ENCODE measurements at regions not wholly inside any gene's neighbourhood (a gene's known extent, or its start where the extent isn't known, plus 50 kb on each side); places are given as distances from the start of the nearest gene placed in this dataset.
"Not testable (repeated sequence)": the region's sequence is repeated elsewhere in the genome, so short reads cannot be mapped to it uniquely, and the experiment has no call there.

DNA sequence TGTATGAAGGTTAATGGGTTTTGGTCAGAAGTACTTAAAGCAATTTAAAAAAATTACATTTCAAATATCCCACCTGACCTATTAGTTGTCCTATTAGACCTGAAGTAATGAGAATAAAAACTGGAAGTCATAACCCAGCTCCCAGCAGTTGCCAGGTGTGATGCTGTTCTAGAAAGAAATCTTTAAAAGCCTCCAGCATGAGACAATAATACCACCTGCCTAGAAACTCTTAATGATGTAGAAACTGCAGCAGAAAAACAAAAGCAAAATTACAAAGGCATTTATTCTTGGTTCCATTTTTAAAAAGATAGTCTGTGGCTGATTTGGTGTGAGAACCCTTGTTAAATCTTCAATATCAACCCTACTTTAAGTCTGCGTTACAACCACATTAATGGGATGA, 1137.7 kb upstream of the TENM3 start:
- no peak for DNase-seq (ENCODE audit: low spot score)

DNA sequence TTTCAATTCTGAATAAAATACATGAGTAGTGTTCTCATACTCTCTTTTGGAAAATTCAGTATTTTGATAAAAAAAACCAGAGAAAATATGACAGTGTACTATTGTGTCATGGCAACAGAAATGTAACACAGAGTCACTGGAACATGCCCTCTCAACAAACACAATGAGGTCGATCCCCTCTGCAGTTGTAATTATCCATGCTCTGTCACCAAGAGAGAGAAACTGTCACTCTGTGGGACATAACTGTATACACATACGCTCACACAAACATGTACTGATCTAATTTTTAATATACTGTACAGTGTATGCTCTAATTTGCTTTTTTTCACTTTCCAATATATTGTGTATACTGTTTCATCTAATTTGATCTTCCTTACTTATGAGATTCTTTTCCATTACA, 1136.8 kb upstream of the TENM3 start:
- no peak for DNase-seq (ENCODE audit: low spot score)

DNA sequence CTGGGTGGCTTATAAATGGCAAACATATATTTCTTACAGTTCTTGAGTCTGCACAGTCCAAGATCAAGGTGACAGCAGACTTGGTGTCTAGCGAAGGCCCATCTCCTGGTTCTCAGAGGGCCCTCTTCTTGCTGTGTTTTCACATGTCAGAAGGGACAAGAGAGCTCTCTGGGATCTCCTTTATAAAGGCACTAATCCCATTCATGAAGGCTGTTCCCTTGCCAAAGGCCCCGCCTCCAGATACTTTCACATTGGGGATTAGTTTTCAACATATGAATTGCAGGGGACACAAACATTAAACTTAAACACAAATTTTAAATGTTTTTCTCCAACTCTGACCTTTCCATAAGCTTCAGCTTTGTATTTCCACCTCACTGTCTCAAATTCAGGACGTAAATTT, 1135.0 kb upstream of the TENM3 start:
- DNase-seq (ENCODE audit: low spot score), result no peak

DNA sequence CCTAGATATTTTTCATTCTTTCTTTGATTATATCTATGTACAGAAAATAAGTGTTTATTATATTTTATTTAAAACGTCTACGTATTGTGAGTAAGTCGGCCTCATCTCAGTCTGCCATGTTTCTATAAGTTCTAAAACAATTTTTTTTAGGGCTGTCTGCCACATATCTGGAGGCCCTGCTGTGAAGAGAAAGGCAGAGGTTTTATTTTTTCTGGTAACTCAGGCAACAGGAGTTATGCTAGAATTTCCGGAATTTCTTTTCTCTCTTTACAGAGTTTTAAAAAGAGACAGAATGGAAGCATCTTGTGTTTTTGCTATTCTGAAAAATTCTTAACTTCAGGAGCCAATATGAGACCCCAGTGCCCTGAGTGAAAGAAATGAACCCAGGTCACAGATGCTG, 1124.0 kb upstream of the TENM3 start:
- no peak for DNase-seq (ENCODE audit: low spot score)

DNA sequence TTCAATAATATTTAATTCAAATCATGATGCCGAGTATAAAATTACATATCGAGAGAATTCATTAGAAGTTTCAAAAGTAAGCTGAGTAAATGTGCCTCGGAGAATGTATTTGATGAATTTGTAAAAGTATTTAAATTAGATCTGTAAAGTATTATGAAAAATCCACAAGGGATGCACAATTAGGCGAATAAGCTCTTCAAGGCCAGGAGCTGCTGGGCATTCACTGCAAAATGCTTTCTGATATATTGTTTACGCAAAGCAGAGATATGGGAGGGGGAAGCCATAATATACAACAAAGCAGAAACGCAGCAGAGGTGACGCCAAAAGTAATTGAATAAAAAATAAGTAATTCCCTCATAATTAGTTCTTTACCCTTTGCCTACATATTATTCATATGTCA, 1121.5 kb upstream of the TENM3 start:
- no peak for DNase-seq (ENCODE audit: low spot score)

DNA sequence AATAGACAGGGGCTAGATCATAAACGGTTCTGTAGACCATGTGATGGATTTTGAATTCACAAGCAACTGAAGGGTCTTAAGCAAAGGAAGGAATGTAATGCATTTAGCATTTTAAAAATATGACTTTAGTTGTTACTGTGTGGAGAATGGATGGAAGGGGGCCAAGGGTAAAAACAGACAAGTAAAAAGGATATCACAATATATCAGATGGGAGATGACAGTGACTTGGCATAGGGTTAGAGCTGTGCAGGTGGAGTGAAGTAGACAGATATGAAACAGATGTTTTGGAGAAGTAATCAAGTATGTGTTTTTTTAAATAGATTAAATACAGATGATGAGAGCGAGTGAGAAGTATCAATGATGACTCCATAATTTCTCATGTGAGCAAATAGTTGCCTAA, 1116.0 kb upstream of the TENM3 start:
- DNase-seq (ENCODE audit: low spot score), result no peak

DNA sequence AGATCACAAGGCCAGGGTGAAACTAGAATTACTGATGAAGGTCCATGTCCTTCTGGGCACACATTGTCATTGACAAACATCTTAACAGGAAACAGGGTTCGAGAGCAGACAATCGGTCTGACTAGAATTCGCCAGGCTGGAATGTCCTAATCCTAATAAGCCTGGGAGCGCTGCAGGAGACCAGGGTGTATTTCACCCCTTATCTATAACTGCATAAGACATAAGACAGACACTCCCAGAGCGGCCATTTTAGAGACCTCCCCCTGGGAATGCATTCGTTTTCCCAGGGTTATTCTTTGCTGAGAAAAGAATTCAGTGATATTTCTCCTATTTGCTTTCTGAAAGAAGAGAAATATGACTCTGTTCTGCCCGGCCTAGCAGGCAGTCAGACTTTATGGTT, 1112.9 kb upstream of the TENM3 start:
- DNase-seq (ENCODE audit: low spot score), result not testable (repeated sequence)

DNA sequence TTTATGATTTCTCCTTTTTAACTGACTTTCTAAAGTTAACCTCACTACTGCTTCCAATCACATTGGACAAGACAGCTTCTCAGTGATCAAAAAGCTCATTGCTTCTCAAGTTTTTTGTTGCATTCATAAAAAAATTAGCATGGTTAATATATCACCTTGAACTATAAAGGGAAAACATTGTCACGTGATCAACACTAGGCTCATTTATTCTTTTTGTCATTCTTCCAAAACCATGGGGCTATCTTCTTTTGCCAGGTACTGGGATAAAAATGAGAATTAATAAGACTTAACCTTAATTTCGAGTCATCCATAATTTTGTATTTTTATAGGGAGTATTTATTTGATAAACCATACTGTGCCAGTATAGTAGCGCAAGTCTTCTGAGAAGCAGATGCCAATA, 1105.9 kb upstream of the TENM3 start:
- DNase-seq (ENCODE audit: low spot score), result no peak

DNA sequence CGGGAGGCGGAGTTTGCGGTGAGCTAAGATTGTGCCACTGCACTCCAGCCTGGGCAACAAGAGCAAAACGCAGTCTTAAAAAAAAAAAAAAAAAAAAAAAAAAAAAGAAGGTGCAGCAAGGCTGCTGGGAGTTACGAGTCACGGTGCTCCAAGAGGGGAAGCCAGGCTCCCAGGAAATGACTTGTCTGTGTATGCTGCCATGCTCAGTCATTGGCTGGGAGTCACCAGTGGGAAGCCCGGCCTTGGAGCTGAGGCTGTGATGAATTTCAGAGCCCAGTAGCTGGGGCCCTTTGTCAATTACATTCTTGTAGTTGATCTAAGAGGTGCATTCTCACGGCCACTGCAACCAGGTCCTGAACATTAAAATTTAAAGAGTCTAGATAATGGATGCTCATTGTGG, 1105.1 kb upstream of the TENM3 start:
- DNase-seq (ENCODE audit: low spot score), result peak; percentile 36

DNA sequence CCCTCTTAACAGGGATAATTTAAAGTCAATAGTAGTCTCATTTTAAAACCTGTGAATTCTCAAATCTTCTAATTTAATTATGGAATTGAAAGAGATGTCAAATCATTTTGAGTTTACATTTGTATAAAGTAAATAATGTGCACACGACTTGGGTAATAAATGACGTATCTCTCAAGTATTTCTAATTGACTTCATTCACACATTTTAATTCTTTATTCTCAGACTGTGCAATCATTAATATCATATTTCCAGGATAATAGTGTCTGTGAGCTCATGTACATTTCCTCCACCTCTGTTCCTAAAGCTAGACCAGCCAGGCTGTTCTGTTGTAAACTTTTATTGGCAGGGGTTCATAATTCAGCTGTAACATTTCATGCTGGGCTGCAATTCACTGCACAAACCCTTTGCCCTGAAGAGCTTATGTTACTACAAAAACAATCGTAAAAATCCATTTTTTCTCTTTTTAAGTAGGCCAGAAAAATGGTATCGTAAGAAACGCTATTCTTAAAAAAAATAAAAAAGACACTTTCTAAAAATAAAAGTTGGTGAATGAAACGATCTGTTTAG, 1103.1 kb upstream of the TENM3 start:
- no peak for DNase-seq (ENCODE audit: low spot score)

DNA sequence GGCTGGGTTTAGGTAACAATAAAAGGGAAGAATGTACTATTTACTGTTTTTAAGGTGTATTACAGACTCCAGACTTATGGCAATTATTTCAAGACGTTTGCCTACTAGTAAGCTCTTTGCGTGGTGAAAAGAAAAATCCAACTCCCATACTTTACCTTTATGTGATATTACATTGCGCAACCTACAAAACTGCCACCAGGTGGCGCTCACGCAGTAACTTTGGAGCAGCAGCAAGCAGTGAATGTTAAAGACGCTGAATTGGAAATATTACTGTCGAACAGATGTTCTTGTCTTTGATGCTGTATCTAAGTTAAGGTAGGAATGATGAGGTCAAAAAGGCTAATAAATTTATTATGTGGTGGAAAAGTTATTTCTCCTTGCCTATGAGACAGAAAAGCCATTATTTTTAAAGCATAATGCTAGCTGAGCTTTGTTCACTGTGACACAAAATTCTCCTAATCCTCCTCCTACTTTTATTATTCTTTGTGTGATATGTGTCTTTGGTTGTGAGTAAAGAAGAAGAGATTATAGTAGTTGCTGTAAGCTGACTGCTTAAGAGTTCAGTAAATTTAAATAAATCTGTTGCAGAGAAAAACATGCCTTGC, 1099.8 kb upstream of the TENM3 start:
- peak; percentile 62 for DNase-seq (ENCODE audit: low spot score)

DNA sequence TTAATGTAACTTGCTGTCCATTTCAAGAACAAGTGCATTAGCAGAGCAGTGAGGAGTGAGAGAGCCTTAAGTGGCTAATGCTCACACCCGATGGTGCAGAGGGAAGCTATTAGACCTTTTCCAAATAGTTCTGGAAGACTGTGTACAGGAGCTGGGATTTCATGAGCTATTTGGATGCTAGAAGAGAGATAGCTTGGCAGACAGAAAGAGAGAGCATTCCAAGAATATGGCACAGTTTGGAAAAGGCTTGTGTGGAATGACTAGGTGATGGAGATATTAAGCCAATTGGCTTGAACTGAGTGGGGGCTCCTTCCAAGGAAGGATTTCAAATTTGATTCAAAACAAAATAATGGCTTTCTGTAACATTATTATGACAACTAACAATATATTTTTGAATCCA, 1097.2 kb upstream of the TENM3 start:
- no peak for DNase-seq (ENCODE audit: low spot score)

DNA sequence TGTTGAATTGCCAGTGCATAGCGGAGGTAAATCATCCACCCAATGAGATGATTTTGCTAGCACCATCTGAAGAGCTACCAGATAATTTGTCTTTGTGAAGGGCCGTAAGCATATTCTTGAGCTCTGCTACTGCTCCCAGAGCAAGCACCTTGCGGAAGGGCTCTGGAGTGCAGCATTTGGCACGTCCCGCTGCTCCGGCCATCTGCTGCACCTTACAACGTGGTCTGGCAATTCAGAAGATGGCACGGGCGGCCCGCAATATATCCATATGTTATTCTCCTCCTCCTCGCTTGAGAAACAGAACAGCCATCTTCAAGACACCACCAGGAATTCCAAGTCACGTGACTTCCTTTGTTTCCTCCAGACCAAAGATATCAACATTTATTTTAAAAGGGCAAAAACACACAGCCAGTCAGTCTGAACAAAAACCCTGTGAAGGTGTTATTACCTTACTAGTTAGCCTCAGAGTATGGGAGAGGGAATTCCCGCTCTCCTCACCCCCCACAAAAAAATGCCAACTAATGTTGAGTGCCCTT, 1095.7 kb upstream of the TENM3 start:
- DNase-seq (ENCODE audit: low spot score), result no peak

DNA sequence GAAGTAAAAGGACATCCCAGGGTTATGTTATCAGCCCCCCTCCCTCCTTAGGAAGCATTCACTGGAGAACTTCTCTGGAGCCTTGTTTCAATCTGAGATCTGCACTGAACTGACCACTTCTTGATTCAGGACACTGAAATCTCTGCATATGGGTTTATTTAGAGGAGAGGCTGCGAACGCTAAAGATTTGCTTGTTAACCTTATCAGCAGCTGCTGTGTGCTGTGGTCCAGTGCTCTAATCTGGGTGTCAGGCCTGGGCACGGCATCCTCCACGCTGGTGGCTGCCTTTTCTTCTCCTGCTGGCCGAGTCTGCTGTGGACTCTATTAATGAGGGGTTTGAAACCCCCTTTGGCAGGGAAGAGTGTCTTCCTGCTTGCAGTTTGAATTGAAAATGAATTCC, 1094.7 kb upstream of the TENM3 start:
- no peak for DNase-seq (ENCODE audit: low spot score)

DNA sequence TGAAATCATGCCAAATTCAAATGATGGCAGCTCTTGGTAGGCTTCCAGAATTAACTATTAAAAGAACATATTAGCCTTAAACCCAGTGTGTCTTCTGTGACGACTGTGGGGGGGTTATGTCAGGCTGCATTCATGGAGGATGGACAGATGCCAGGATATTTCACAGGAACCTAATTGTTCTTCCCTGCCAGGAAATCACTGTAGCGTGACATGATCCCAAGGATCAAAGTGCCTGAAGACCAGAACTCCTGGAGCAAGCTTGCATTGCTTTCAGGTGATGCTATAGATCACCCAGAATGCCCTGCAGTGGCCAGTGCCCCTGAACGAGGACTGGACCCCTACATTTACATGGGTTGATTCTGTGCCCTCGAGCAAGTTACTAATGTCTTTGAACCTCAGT, 1093.0 kb upstream of the TENM3 start:
- DNase-seq (ENCODE audit: low spot score), result no peak

DNA sequence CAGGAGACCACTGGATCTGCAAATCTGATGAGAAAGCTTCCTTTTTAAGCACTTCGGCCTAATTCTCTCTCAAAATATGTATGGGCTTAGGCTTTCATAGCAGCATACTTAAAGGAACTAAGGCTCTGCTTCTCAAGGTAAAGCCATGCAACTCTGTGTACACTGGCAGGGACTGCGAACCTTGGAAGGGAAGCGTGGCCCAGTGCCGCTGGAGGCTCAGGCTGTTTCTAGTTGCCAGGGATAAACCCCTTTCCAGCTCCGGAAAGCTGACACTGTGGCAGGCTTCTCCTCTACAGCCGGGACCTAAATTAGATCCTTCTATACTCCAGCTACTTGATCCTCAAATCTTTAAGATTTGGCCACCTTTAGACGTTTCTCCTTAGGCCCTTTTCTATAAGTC, 1091.3 kb upstream of the TENM3 start:
- no peak for DNase-seq (ENCODE audit: low spot score)

DNA sequence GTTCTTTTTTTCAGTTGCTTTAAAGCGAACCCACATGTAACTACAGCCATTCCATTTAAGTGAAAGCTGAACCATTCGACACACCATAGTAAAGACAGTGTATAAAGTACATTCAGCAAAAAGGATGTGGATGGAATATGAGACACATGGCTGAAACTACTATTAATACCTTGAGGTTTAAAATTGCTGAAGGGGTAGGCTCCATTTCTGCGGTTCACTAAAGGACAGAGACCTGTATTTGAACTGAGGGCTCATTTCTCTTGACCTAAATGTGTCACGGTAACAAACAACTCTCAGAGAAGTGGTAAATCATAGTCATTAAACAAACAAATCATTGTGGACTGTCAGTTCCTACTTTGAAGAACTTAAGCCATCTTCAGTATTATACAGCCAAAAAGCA, 1085.6 kb upstream of the TENM3 start:
- no peak for DNase-seq (ENCODE audit: low spot score)

DNA sequence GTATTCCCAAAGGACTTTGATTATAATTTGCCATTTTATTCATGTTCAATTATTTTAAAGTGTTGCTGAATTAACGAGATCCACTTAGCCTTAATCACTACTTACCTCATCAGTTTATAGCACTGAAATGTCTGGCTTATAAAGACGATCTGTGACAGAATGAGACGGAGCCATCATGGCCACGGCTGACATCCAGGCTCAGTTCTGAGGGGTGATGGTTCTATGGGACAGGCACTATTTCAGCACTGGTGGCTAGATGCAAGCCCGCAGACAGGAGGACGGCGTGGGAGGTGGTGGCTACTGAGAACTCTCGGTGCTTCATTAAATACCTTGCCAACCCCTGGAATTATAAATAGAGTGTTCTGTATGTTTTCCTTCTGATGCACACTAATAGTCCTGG, 1084.2 kb upstream of the TENM3 start:
- DNase-seq (ENCODE audit: low spot score), result no peak

DNA sequence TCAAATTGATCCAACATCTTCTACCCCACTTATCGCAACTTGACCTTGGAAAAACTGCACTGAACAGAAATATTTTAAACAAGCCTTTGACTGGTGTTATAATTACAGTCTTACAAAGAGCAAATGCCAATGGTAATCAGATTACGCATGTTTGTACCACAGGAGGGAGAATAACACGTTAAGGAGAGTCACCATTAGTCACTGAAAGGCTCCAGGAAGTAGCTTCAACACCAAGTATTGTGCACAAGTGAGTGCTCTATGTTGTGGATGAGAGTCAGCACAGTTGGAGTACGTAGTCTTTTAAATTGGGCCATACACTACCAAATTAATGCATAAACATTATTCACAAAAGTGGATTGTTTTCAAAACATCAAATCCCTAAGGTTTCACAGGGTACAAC, 1081.5 kb upstream of the TENM3 start:
- DNase-seq (ENCODE audit: low spot score), result no peak

DNA sequence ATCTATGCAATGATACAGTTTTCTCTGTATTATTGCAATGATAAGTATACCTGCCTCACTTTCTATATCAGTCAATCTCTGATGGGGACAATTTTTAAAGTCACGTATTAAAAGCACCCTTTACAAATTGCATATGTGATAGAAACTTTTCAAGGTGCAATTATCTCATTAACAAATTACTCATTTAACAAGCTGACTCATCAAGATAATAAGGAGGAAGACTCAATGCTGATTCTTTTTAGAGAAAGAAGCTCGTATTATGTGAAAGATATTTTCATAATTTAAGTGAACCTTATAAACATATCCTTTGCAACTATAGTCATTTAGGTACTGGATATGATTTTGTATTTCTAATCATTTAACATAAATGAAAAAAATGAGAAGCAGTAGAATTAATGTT, 1080.9 kb upstream of the TENM3 start:
- no peak for DNase-seq (ENCODE audit: low spot score)

DNA sequence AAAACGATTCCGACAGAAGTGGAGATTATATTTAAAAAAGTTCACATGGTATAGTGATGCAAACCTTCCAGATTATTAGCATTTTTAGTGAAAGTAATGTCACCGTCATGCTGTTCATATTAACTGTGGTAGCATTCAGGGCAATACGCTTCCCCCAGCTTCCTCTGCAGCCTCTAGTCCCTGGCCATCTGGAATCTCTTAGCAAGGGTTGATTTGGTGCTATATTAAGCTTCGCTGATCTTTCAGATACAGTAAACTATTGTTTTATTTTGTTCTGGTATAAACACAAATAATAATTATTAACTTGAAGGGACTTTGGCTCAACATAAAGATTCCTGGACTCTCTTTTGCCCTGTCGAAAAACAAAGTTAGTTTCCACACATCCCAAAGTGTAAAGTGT, 1080.5 kb upstream of the TENM3 start:
- DNase-seq (ENCODE audit: low spot score), result no peak

DNA sequence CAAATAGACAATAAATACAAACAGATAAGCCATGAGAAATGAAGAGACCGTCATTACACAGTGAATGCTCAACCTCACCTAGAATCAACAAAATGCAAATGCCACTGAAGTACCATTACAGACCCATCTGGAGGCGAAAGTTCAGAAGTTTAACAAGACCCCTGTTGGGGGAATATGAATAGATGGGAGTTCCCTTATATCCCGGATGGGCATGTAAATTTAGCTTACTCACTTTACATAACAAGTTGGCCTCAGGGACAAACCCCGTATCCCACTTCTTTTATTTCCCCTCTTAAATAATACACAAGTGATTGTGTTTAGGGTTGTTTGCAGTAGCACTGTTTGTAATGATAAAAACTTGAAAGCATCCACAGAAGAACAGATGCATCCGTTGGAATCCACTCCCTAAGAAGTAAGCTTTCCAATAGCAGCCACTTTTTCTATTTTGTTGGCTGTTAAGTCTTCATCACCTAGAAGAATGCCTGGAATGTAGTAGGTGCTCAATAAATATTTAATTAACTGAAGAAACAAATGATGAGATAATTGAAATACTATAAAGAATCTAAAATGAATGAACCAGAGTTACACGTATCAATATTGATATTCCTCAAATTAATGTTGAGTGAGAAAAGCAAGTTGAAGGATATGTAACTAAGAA, 1076.3 kb upstream of the TENM3 start:
- DNase-seq (ENCODE audit: low spot score), result no peak

DNA sequence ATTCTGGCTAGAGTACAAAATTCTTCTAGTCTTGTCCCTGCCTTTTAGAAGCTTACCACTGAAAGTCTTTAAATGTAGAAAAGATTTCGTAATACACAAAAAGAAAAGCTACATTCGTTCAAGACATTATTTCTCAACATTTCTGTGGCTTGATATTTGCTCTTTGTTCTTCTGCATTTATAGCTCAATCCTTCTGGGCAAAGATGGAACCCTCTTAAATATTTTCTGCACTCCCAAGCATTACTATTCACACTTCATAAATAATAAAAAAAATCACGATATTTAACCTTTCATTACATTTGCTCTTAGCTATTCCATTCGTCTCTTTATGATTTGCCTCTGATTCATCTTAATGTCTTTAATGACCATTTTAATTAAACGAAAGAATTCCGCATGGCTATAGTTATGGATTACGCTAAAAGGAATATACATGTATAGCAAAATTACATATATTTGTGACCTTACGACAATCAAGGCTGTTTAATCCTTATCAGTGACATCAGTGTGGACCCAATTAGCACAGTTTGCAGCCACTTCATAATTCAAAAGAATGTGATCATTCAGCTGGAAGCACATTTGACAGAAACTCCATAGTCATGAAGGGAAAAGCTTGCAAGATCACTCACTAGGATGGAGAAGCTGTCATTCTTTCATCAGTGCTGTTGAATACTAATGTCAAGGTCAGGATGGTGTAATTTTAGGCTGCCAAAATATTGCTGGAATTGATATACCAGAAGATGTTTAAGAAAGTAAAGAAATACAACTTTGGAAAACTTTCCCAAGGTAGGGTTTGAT, 1075.0 kb upstream of the TENM3 start:
- no peak for DNase-seq (ENCODE audit: low spot score)
